K562 (cell line): ENCODE measurements at regions not wholly inside any gene's neighbourhood (a gene's known extent, or its start where the extent isn't known, plus 50 kb on each side); places are given as distances from the start of the nearest gene placed in this dataset.

Experiments used
- BCOR ChIP-seq: fragments of 450-650 bp; IDR thresholded peaks from 2 replicates; pipeline ENCODE4 v1.6.1; 2016
- BRD9 ChIP-seq: fragments of 450-650 bp; IDR thresholded peaks from 2 replicates; pipeline ENCODE4 v1.6.1; 2018; ENCODE audit warnings: low read depth; ENCODE audit not compliant: partially characterized antibody
- E2F4 ChIP-seq: sonication (generic); formaldehyde crosslinking; IDR thresholded peaks from 2 replicates; pipeline ENCODE4 v1.8.0; 2022; ENCODE audit warnings: mild to moderate bottlenecking, low read depth, missing genetic modification reagents
- EP300 ChIP-seq: IDR thresholded peaks from 2 replicates; pipeline ENCODE4 v1.6.1; 2012; ENCODE audit warnings: low read length, improper control_type of control experiment
- FOXA3 ChIP-seq, 2 experiments: fragments of 450-650 bp in 1 of 2; sonication (generic) in 1 of 2; formaldehyde crosslinking; IDR thresholded peaks in 1 of 2; conservative IDR thresholded peaks in 1 of 2; 2 replicates each; pipeline versions ENCODE4 v1.4.0 to v1.8.0; 2020 to 2022; ENCODE audit warnings: mild to moderate bottlenecking in 2 of 2, missing genetic modification reagents in 1 of 2
- MNT ChIP-seq, 2 experiments: fragments of 450-650 bp; conservative IDR thresholded peaks; 2 replicates each; pipeline ENCODE4 v1.6.1; 2017; ENCODE audit warnings: mild to moderate bottlenecking in 2 of 2, moderate library complexity in 2 of 2
- POLR2AphosphoS2 ChIP-seq: IDR thresholded peaks from 2 replicates; pipeline ENCODE4 v1.6.1; 2012; ENCODE audit warnings: low read length, improper control_type of control experiment
- SRSF7 ChIP-seq: fragments of 200-400 bp; formaldehyde crosslinking; optimal IDR thresholded peaks from 2 replicates; pipeline ENCODE3; 2017; ENCODE audit warnings: mild to moderate bottlenecking, low read depth, low read length
- STAG1 ChIP-seq: sonication (generic); formaldehyde crosslinking; IDR thresholded peaks from 2 replicates; pipeline ENCODE4 v1.5.0; 2020; ENCODE audit warnings: missing genetic modification reagents, borderline replicate concordance
- TFAP4 ChIP-seq: sonication (generic); formaldehyde crosslinking; IDR thresholded peaks from 2 replicates; pipeline ENCODE4 v1.8.0; 2022; ENCODE audit warnings: missing genetic modification reagents, mild to moderate bottlenecking, moderate library complexity, borderline replicate concordance
- ZBTB12 ChIP-seq: fragments of 250-450 bp; sonication (Bioruptor Pico); IDR thresholded peaks from 2 replicates; pipeline ENCODE4 v1.4.0; 2020
- ZNF143 ChIP-seq: sonication (generic); formaldehyde crosslinking; IDR thresholded peaks from 2 replicates; pipeline ENCODE4 v1.9.0; 2022; ENCODE audit warnings: mild to moderate bottlenecking, missing genetic modification reagents
- ZNF311 ChIP-seq: fragments of 250-450 bp; sonication (Bioruptor Pico); IDR thresholded peaks from 2 replicates; pipeline ENCODE4 v1.4.0; 2020; ENCODE audit warnings: mild to moderate bottlenecking, moderate library complexity
- ZNF445 ChIP-seq: fragments of 250-450 bp; sonication (Bioruptor Pico); IDR thresholded peaks from 2 replicates; pipeline ENCODE4 v1.4.0; 2020; ENCODE audit warnings: low read depth, mild to moderate bottlenecking, moderate library complexity
- TF ChIP-seq, protein P1 (sequence below): sonication (generic); formaldehyde crosslinking; IDR thresholded peaks from 2 replicates; pipeline ENCODE4 v1.4.0; 2020; ENCODE audit warnings: mild to moderate bottlenecking, missing genetic modification reagents
- TF ChIP-seq, protein P2 (sequence below): sonication (generic); formaldehyde crosslinking; IDR thresholded peaks from 2 replicates; pipeline ENCODE4 v1.8.1; 2022; ENCODE audit warnings: missing genetic modification reagents
- TF ChIP-seq, protein P3 (sequence below): IDR thresholded peaks from 3 replicates; pipeline ENCODE4 v1.6.1; 2011; ENCODE audit warnings: borderline replicate concordance, mild to moderate bottlenecking; ENCODE audit not compliant: insufficient read length, insufficient read depth

DNA sequence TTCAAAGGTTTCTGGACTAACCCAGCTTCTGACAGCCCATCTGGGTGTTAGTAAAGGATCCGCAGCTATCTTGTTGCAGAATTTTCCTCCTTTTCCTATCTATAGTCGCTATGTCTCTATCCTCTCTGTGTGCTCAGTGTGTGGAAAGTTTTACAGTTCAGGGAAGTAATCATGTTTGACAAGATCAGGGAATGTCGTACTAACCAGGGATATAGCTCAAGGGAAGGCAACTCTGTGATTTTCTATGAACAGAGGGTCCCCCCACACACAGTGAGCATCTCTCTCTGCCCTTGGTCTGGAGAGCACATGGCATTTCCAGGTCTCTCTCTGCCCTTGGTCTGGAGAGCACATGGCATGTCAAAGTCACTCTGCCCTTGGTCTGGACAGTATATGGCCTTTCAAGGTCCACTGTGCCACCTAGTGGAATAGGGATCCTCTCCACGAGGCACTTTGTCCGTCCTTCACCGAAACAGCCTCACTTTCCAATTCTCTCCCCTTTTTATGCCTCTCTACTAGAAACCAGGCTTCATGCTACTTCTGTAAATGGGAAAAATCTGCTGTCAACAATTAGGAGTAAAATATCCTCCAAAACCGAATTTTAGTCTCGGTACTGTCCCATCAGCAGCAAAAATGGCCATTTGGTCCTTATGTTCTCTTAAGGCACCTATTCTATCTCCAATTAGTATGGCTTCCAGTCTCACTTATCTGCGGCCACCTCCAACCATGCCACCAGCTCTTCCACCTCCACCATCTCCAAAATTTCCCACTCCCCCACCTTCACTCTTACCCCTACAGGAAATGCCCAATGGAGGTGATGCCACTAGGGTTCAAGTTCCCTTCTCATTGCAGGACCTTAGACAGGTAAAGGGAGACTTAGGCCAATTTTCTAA is 88.7 kb downstream of the IGLL5 start (continued):
- TF ChIP-seq, protein P1, sequence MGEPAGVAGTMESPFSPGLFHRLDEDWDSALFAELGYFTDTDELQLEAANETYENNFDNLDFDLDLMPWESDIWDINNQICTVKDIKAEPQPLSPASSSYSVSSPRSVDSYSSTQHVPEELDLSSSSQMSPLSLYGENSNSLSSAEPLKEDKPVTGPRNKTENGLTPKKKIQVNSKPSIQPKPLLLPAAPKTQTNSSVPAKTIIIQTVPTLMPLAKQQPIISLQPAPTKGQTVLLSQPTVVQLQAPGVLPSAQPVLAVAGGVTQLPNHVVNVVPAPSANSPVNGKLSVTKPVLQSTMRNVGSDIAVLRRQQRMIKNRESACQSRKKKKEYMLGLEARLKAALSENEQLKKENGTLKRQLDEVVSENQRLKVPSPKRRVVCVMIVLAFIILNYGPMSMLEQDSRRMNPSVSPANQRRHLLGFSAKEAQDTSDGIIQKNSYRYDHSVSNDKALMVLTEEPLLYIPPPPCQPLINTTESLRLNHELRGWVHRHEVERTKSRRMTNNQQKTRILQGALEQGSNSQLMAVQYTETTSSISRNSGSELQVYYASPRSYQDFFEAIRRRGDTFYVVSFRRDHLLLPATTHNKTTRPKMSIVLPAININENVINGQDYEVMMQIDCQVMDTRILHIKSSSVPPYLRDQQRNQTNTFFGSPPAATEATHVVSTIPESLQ (CRISPR knock-in tag), result no peak
- TF ChIP-seq SRSF7, result no peak
- peak; percentile 51; the same call in 1 of the 2 replicates for TF ChIP-seq ZNF143
- TF ChIP-seq FOXA3 (CRISPR knock-in tag; conservative IDR thresholded peaks at IDR 0.05 in 1 of 2, IDR thresholded peaks at IDR 0.05 in 1 of 2), result peak in 1 of 2 experiments; percentile 60; a peak in 1 of 4 replicates
- TF ChIP-seq POLR2AphosphoS2, result no peak
- no peak for TF ChIP-seq ZNF445 (CRISPR knock-in tag)
- no peak for TF ChIP-seq BCOR
- TF ChIP-seq ZBTB12 (CRISPR knock-in tag), result no peak
- TF ChIP-seq, protein P2, sequence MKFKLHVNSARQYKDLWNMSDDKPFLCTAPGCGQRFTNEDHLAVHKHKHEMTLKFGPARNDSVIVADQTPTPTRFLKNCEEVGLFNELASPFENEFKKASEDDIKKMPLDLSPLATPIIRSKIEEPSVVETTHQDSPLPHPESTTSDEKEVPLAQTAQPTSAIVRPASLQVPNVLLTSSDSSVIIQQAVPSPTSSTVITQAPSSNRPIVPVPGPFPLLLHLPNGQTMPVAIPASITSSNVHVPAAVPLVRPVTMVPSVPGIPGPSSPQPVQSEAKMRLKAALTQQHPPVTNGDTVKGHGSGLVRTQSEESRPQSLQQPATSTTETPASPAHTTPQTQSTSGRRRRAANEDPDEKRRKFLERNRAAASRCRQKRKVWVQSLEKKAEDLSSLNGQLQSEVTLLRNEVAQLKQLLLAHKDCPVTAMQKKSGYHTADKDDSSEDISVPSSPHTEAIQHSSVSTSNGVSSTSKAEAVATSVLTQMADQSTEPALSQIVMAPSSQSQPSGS (CRISPR knock-in tag), result no peak
- TF ChIP-seq TFAP4, result no peak
- TF ChIP-seq E2F4 (CRISPR knock-in tag), result peak; percentile 71; the same call in 1 of the 2 replicates
- no peak for TF ChIP-seq BRD9
- no peak for TF ChIP-seq ZNF311 (CRISPR knock-in tag)
- TF ChIP-seq, protein P3, sequence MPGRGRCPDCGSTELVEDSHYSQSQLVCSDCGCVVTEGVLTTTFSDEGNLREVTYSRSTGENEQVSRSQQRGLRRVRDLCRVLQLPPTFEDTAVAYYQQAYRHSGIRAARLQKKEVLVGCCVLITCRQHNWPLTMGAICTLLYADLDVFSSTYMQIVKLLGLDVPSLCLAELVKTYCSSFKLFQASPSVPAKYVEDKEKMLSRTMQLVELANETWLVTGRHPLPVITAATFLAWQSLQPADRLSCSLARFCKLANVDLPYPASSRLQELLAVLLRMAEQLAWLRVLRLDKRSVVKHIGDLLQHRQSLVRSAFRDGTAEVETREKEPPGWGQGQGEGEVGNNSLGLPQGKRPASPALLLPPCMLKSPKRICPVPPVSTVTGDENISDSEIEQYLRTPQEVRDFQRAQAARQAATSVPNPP, result no peak
- TF ChIP-seq STAG1 (CRISPR knock-in tag), result 0 out of 2 replicates have a peak, but pooled peaks have one; percentile 32
- TF ChIP-seq MNT (conservative IDR thresholded peaks at IDR 0.05), result peak; percentile 27 to 49; a peak in 2 of 4 replicates
- TF ChIP-seq EP300, result no peak
